ENCODE measurements at regions not wholly inside any gene's neighbourhood (a gene's known extent, or its start where the extent isn't known, plus 50 kb on each side); places are given as distances from the start of the nearest gene placed in this dataset.

DNA sequence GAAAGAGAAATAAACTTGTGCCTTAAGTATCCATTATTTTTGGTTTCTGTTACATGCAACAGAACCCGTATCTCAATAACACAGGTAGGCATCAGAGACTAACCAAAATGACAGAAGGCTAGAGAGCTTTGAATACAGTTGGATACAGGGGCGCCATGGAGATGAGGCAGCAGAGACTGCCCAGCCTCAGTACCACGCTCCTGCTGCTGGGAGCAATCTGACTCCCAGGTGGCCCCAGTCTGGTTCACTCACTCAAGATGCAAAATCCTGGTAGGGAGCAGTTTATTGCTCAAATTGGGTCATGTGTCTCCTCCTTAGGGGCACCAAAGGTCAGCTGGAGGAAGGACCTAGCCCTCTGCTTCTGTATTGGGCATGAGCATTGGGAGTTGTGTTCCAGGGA is 218.9 kb downstream of the USP22 start:
- TF ChIP-seq, protein P1, sequence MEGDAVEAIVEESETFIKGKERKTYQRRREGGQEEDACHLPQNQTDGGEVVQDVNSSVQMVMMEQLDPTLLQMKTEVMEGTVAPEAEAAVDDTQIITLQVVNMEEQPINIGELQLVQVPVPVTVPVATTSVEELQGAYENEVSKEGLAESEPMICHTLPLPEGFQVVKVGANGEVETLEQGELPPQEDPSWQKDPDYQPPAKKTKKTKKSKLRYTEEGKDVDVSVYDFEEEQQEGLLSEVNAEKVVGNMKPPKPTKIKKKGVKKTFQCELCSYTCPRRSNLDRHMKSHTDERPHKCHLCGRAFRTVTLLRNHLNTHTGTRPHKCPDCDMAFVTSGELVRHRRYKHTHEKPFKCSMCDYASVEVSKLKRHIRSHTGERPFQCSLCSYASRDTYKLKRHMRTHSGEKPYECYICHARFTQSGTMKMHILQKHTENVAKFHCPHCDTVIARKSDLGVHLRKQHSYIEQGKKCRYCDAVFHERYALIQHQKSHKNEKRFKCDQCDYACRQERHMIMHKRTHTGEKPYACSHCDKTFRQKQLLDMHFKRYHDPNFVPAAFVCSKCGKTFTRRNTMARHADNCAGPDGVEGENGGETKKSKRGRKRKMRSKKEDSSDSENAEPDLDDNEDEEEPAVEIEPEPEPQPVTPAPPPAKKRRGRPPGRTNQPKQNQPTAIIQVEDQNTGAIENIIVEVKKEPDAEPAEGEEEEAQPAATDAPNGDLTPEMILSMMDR (conservative IDR thresholded peaks at IDR 0.05 in 1 of 2, IDR thresholded peaks at IDR 0.05 in 1 of 2; ENCODE audit: low read depth in 1 of 2, low read length in 2 of 2), result no peak
- no peak for TF ChIP-seq EZH2 (IDR thresholded peaks at IDR 0.05; ENCODE audit: low read length, missing control alignments)
